WTC11 (cell line): ENCODE measurements at regions not wholly inside any gene's neighbourhood (a gene's known extent, or its start where the extent isn't known, plus 50 kb on each side); places are given as distances from the start of the nearest gene placed in this dataset.

ENCODE experiments used
- AFF4 ChIP-seq: sonication (generic); formaldehyde crosslinking; IDR thresholded peaks from 2 replicates; pipeline ENCODE4 v1.8.1; 2023; ENCODE audit warnings: mild to moderate bottlenecking, missing genetic modification reagents, borderline replicate concordance
- CTCF ChIP-seq: fragments of 200-600 bp; IDR thresholded peaks from 2 replicates; pipeline ENCODE4 v1.8.0; 2022; ENCODE audit warnings: antibody characterized with exemption
- ETV6 ChIP-seq: sonication (generic); formaldehyde crosslinking; IDR thresholded peaks from 2 replicates; pipeline ENCODE4 v1.8.1; 2022; ENCODE audit warnings: mild to moderate bottlenecking, missing genetic modification reagents
- FOXK1 ChIP-seq: sonication (generic); formaldehyde crosslinking; IDR thresholded peaks from 2 replicates; pipeline ENCODE4 v1.8.0; 2022; ENCODE audit warnings: mild to moderate bottlenecking, moderate library complexity, missing genetic modification reagents
- JUN ChIP-seq: sonication (generic); formaldehyde crosslinking; IDR thresholded peaks from 2 replicates; pipeline ENCODE4 v1.8.0; 2023; ENCODE audit warnings: mild to moderate bottlenecking, missing genetic modification reagents
- SMAD4 ChIP-seq: sonication (generic); formaldehyde crosslinking; IDR thresholded peaks from 2 replicates; pipeline ENCODE4 v1.8.0; 2022; ENCODE audit warnings: mild to moderate bottlenecking, missing genetic modification reagents
- USF2 ChIP-seq: sonication (generic); formaldehyde crosslinking; IDR thresholded peaks from 2 replicates; pipeline ENCODE4 v1.8.1; 2023; ENCODE audit warnings: mild to moderate bottlenecking, missing genetic modification reagents, moderate library complexity
- ZNF232 ChIP-seq: sonication (generic); formaldehyde crosslinking; IDR thresholded peaks from 2 replicates; pipeline ENCODE4 v1.8.0; 2022; ENCODE audit warnings: mild to moderate bottlenecking, missing genetic modification reagents
- ZNF512 ChIP-seq: sonication (generic); formaldehyde crosslinking; IDR thresholded peaks from 2 replicates; pipeline ENCODE4 v1.8.1; 2022; ENCODE audit warnings: missing genetic modification reagents, borderline replicate concordance

GRCh38 chr4:180769791-180770190 is 1473.4 kb upstream of the TENM3 start:
- no peak for TF ChIP-seq ZNF512 (CRISPR knock-in tag)
- no peak for TF ChIP-seq ZNF232
- no peak for TF ChIP-seq ETV6 (CRISPR knock-in tag)
- TF ChIP-seq AFF4 (CRISPR knock-in tag): no peak
- TF ChIP-seq USF2 (CRISPR knock-in tag): no peak
- no peak for TF ChIP-seq CTCF
- no peak for TF ChIP-seq JUN (CRISPR knock-in tag)
- no peak for TF ChIP-seq FOXK1 (CRISPR knock-in tag)
- no peak for TF ChIP-seq SMAD4
